ENCODE measurements at regions not wholly inside any gene's neighbourhood (a gene's known extent, or its start where the extent isn't known, plus 50 kb on each side); places are given as distances from the start of the nearest gene placed in this dataset.

- H3K27me3 Mint-ChIP-seq (ENCODE audit: low read depth): no peaks in the 10 kb centered on the region
These were observed 657.8 kb downstream of the DIPK2A start for GRCh38 chr3:144629381-144629780.

GRCh38 chr3:144636833-144637232, 665.2 kb downstream of the DIPK2A start:
- Mint-ChIP-seq H3K36me3 (ENCODE audit: low read depth) (no peaks in the 10 kb centered on the region), H3K4me3 (no peak overlapping the region), H3K9me3 (no peaks in the 10 kb centered on the region), H3K27ac (no peak overlapping the region), H3K4me1 (no peaks in the 10 kb centered on the region), H3K27me3 (ENCODE audit: low read depth) (no peaks in the 10 kb centered on the region)
- no peak for TF ChIP-seq CTCF (IDR thresholded peaks at IDR 0.05; ENCODE audit: unreplicated experiment in 3 of 3)

More at GRCh38 chr3:144629381-144629780, 657.8 kb downstream of the DIPK2A start:
- Mint-ChIP-seq H3K4me1 (no peaks in the 10 kb centered on the region), H3K9me3 (no peaks in the 10 kb centered on the region), H3K36me3 (ENCODE audit: low read depth) (no peaks in the 10 kb centered on the region), H3K27ac (no peak overlapping the region), H3K4me3 (no peak overlapping the region)
- TF ChIP-seq CTCF (IDR thresholded peaks at IDR 0.05; ENCODE audit: unreplicated experiment in 3 of 3): no peak

GRCh38 chr3:144638009-144638408, 666.4 kb downstream of the DIPK2A start:
- H3K9me3 Mint-ChIP-seq: no peaks in the 10 kb centered on the region

GRCh38 chr3:144643771-144644198, 672.2 kb downstream of the DIPK2A start:
- no peak for TF ChIP-seq CTCF (IDR thresholded peaks at IDR 0.05; ENCODE audit: unreplicated experiment in 3 of 3)
- Mint-ChIP-seq H3K4me1 (no peaks in the 10 kb centered on the region), H3K27ac (no peak overlapping the region), H3K36me3 (ENCODE audit: low read depth) (no peaks in the 10 kb centered on the region), H3K4me3 (no peak overlapping the region), H3K27me3 (ENCODE audit: low read depth) (no peaks in the 10 kb centered on the region), H3K9me3 (no peaks in the 10 kb centered on the region)

More at GRCh38 chr3:144638009-144638408, 666.4 kb downstream of the DIPK2A start:
- Mint-ChIP-seq H3K27me3 (ENCODE audit: low read depth) (no peaks in the 10 kb centered on the region), H3K36me3 (ENCODE audit: low read depth) (no peaks in the 10 kb centered on the region), H3K4me1 (no peaks in the 10 kb centered on the region), H3K4me3 (no peak overlapping the region), H3K27ac (no peak overlapping the region)
- no peak for TF ChIP-seq CTCF (IDR thresholded peaks at IDR 0.05; ENCODE audit: unreplicated experiment in 3 of 3)

- Mint-ChIP-seq H3K4me1 (no peaks in the 10 kb centered on the region), H3K4me3 (no peak overlapping the region), H3K36me3 (ENCODE audit: low read depth) (no peaks in the 10 kb centered on the region), H3K27me3 (ENCODE audit: low read depth) (no peaks in the 10 kb centered on the region), H3K9me3 (no peaks in the 10 kb centered on the region), H3K27ac (no peak overlapping the region)
- no peak for TF ChIP-seq CTCF (IDR thresholded peaks at IDR 0.05; ENCODE audit: unreplicated experiment in 3 of 3)
These were observed 673.7 kb downstream of the DIPK2A start for GRCh38 chr3:144645300-144645699.

GRCh38 chr3:144650380-144650779, 678.8 kb downstream of the DIPK2A start:
- TF ChIP-seq CTCF (IDR thresholded peaks at IDR 0.05; ENCODE audit: unreplicated experiment in 3 of 3): no peak
- H3K4me3 Mint-ChIP-seq: no peak overlapping the region
- no peaks in the 10 kb centered on the region for H3K9me3 Mint-ChIP-seq
- no peak overlapping the region for H3K27ac Mint-ChIP-seq
- no peaks in the 10 kb centered on the region for H3K36me3 Mint-ChIP-seq (ENCODE audit: low read depth)
- H3K4me1 Mint-ChIP-seq: no peaks in the 10 kb centered on the region
- H3K27me3 Mint-ChIP-seq (ENCODE audit: low read depth): no peaks in the 10 kb centered on the region
